ENCODE measurements at regions not wholly inside any gene's neighbourhood (a gene's known extent, or its start where the extent isn't known, plus 50 kb on each side); places are given as distances from the start of the nearest gene placed in this dataset.
"Not testable (repeated sequence)": the region's sequence is repeated elsewhere in the genome, so short reads cannot be mapped to it uniquely, and the experiment has no call there.

- DNase-seq: no peak
Measured at GRCh38 chr2:2614452-2614851, 283.4 kb upstream of the MYT1L start.

- peak; percentile 69 for DNase-seq
Measured at GRCh38 chr2:2613279-2614199, 282.5 kb upstream of the MYT1L start.

GRCh38 chr2:2610751-2611150 lies 279.7 kb upstream of the MYT1L start:
- no peak for DNase-seq

GRCh38 chr2:2600366-2600765 lies 269.3 kb upstream of the MYT1L start:
- no peak for DNase-seq

GRCh38 chr2:2599441-2599840 lies 268.4 kb upstream of the MYT1L start:
- DNase-seq: no peak

DNA sequence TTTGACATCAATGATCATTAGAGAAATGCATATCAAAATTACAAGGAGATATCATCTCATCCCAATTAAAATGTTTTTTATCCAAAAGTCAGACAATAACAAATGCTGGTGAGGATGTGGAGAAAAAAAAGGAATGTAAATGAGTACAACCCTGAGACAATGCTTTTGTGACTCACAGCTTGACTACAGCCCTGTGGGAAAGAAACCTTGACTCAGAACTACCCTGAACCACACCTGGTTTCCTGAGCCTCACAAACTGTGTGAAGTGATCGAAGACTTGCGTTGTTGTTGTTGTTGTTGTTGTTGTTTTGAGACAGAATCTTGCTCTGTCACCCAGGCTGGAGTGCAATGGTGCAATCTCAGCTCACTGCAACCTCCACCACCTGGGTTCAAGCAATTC lies 266.6 kb upstream of the MYT1L start:
- DNase-seq: no peak

DNA sequence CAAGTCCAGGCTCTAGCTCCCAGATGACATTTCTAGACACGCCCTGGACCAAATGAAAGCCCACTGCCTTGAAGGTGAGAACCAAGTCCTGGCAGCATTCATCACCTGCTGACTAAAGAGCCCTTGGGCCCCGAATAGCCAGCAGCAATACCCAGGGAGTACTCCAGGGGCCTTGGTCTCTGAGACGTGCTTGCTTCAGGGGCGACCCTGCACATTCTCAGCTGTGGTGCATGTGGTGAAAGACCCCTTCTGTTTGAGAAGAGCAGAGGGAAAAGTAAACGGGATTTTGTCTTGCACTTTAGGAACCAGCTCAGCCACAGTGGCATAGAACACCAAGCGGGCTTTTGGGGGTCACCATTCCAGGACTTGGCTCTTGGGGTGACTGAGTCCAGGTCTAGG lies 260.5 kb upstream of the MYT1L start:
- no peak for DNase-seq

GRCh38 chr2:2590841-2591541 lies 259.9 kb upstream of the MYT1L start:
- DNase-seq: no peak

DNA sequence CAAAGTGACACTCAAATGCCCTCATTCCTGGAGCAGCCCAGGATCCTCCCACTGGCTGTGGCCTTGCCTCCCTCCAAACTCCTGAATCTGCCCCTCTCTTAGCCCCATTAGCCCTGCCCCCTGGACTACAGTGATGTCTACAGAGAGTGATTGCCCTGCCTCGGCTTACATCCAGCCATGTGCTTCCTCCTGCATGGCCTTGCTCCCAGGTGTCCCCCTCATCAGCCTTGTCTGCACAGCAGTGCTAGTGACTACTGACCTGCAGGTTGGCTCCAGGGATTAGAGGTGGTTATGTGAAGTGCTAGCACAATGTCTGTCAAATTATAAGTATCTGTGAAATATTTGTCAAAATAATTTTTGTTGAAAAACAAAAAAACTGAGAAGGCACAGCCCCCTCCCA lies 259.1 kb upstream of the MYT1L start:
- DNase-seq: no peak

- DNase-seq: no peak
Measured at GRCh38 chr2:2588777-2589176, 257.7 kb upstream of the MYT1L start.

DNA sequence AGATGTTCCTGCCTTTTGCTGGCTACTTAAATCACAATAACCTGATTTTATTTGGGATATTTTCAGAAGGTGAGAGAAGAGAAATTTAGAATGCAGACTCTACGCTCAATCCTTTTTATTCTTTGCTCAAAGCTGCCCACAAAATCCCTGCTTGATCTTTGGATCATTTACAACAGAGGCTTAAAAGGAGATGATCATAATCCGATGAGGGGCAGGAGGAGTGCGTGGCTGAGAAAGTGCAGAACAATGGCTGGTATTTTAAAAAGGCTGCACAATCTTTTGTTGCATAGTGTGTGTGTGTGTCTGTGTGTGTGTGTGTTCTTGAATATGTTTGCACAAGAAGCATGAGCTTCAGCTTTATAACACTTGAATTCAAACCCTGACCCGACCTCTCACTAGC lies 256.3 kb upstream of the MYT1L start:
- no peak for DNase-seq

DNA sequence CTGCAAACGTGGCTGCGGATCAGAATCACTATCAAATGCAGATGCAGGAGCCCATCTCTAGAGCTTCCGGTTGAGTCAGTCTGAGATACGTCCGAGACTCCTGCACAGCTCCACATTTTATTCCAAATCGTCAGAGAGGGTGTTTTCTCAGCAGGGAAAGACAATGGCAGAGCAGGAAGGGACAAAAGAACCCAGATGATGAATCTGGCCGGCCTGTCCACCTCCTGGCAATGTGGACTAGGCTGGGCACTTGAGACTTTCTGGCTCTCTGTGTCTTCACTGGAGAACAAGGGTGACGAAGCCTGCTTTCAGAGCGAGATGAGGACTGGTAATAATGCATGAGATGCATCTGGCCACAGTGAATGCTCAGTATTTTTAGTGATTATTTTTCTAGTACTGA lies 255.9 kb upstream of the MYT1L start:
- DNase-seq: no peak

DNA sequence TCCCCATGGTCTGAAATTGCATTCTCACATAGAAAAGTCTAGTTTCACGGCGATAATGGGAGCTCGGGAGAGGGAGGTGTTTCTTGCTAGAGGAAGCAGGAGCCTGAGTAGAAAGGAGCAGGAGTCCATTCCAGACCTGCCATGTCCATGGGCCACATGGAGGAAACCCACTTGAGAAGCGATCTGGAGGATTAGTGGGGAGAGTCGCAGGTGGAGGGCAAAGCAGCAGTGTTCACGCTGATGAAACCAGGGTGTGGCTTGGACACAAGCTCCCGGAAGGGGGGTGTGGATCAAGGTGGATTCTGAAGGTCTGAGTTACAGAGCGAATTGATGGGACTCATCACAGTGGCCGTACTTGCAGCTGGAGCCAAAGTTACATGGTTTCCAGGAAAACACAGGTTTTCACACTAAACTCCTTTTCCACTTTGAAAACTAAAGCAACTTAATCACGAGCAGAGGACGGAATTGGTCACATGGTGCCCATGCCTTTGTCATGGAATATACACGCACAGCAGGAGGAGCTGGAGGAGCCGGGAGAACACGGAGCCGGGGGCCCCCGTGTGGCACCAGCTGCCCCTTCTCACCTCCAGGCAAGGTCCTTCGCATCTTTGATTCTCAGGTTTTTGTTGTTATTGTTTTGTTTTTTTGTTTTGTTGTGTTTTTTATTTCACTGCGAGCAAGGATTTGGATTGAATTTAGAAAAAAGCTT lies 255.1 kb upstream of the MYT1L start:
- DNase-seq: no peak

DNA sequence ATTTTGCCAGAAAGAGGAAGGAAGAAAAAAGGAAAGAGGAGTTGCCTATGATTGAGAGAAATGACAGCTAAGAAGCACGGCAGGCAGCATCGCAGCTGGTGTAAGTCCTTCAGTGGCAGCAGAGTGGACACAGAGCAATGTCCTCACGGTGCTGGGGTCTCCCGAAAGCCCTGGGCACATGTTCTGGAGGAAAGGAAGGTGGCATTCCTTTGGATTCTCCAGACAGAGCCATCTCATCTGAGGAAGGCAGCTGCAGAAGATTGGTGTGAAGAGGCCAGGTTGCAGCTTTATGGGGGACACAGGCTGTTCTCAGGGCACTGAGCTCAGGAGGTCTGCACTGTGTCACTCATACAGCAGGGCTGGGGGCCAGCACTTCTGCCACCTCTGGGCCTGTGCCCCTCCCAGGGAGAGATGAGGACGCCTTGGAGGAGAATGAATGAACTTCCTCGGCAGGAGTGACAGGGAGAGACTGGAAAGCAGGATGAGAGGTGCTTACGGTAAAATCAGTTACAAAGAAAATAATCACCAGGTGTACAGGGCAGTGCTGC lies 252.0 kb upstream of the MYT1L start:
- DNase-seq: no peak

- DNase-seq: no peak
Measured at GRCh38 chr2:2581331-2582159, 250.5 kb upstream of the MYT1L start.

DNA sequence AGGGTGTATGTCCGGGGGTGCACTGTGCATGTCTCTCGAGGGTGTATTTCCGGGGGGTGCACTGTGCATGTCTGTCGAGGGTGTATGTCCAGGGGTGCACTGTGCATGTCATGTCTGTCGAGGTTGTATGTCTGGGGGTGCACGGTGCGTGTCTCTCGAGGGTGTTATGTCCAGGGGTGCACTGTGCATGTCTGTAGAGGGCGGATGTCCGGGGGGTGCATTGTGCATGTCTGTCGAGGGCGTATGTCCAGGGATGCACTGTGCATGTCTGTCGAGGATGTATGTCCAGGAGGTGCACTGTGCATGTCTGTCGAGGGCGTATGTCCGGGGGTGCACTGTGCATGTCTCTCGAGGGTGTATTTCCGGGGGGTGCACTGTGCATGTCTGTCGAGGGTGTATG lies 249.8 kb upstream of the MYT1L start:
- DNase-seq: not testable (repeated sequence)

DNA sequence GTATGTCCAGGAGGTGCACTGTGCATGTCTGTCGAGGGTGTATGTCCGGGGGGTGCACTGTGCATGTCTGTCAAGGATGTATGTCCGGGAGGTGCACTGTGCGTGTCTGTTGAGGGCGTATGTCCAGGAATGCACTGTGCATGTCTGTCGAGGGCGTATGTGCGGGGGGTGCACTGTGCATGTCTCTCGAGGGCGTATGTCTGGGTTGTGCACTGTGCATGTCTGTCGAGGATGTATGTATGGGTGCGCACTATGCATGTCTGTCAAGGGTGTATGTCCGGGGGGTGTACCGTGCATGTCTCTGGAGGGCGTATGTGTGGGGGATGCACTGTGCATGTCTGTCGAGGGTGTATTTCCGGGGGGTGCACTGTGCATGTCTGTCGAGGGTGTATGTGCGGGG lies 249.3 kb upstream of the MYT1L start:
- no peak for DNase-seq

DNA sequence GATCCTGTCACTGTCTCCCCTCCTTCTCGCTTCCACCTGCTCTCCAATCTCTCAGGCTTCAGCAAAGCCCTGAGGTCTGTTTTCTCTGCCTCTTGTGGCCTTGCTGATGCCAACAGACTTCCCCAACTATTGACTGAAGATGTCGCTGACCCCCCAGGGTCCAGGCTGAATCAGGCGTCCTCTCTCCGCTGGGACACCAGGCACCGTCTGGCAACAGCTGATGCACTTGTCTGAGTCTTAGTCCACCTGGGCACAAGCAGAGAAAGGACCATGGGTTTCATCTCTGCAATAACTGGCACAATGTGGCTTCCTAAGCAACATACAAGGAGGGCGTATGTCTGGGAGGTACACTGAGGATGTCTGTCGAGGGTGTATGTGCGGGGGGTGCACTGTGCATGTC lies 248.7 kb upstream of the MYT1L start:
- no peak for DNase-seq

DNA sequence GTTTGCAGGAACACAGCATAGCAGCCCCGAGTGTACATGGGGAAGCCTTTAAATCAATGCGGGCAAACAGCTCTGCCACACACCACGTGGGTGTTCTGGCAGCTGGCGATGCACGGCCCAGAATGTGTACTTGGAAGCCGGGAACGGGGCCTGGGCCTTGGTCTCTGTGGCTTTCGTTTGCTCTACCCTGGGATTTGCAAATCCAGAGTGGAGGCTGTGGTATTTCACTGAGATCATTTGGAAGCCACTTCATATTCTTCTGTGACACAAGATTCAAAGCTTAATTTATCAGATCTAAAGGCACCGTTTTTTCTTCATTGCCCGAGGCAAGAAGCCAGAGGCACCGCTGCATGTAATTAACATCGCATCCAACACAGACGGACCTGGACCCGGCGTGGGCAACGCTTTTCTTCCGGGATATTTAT lies 246.3 kb upstream of the MYT1L start:
- no peak for DNase-seq

DNA sequence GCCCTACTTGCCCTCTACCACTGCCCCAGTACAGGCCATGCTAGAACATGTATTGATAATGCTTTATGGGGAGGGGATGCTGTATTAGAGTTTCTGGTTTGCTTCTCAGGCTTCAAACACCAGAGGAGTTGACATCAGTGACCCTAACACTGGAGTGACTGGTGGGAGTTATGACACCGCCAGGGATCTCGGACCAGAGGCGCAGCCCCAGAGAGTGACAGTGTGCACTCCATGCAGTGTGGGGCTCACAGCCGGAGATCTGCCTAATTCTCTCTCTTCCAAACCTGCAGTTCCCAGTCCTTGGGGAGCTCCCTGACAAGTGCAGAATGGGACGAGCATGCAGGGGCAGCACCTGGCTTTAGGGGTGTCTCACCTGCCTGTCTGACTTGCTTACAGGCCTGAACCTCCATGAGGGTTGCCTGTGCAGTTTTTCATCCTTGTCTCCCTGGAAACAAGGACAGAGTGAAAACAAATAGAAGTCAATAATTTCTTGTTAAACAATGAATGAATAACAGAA lies 244.9 kb upstream of the MYT1L start:
- DNase-seq: no peak

DNA sequence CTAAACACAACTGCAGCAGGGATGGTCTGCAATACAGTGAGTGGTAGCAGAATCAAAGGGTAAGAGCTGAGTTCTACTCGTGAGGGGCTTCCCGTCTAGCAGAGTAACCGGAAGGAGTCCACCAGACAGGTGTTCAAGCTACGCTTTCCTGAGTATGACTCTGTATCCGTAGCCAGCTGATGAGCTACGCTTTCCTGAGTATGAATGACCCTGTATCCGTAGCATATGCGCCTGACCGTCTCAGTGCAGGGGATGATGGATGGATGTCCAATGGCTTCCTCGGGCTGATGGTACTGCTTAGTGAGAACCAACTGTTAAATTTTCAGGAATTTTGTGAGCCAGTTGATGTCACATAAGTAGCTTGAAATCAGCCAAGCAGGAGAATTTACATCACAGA lies 244.1 kb upstream of the MYT1L start:
- DNase-seq: no peak

Data from activated T-cell treated with anti-CD3 and anti-CD28 coated beads for 4 hours (primary cell).